K562 (cell line): ENCODE measurements at regions not wholly inside any gene's neighbourhood (a gene's known extent, or its start where the extent isn't known, plus 50 kb on each side); places are given as distances from the start of the nearest gene placed in this dataset.

Source experiments
- ATAC-seq: fragments of 200-7000 bp; cut with Tn5 transposase; 3 replicates; pipeline ENCODE4 v1.9.1; 2020; ENCODE audit warnings: moderate library complexity
- BruUV-seq: library from RNA; stranded (reverse); fragments of 400-500 nt; replicated peaks from 2 replicates; lab custom pipeline; 2021; lab: Mats Ljungman, UMichigan
- CTCF ChIA-PET: fragments of 300-600 bp; formaldehyde crosslinking; extraction: SDS; loops from one replicate; lab custom pipeline; 2021; ENCODE audit warnings: low intra/inter-chr PET ratio; lab: Yijun Ruan, JAX
- POLR2A ChIA-PET: fragments of 300-600, 350-650 bp; sonication (Branson Sonifier 250); formaldehyde crosslinking; extraction: SDS; loops from one replicate; lab custom pipeline; 2021; ENCODE audit warnings: antibody characterized with exemption, inconsistent platforms; lab: Yijun Ruan, JAX
- DNase-seq, 4 experiments: peaks; one replicate each; pipeline versions ENCODE4 v3.0.0 to v3.0.0-alpha.2; 2011 to 2018; ENCODE audit warnings: low spot score in 3 of 4, mixed read lengths in 3 of 4; ENCODE audit errors: extremely low read depth in 1 of 4
- FAIRE-seq: peaks from 2 replicates; lab custom pipeline; 2011; peaks lifted over from hg19 to GRCh38; lab: Jason Lieb, UNC
- H2AFZ ChIP-seq: 2 replicates; pipeline ENCODE4 v1.6.0; 2011; ENCODE audit warnings: low read depth, low read length, control low read depth, inconsistent platforms
- H3K27ac ChIP-seq: fragments of 200-600 bp; 3 replicates; pipeline ENCODE4 v1.8.0; 2011; ENCODE audit warnings: low read depth, mild to moderate bottlenecking, control low read depth, inconsistent platforms, low read length, moderate library complexity, mixed read lengths; ENCODE audit errors: extremely low read depth
- H3K27me3 ChIP-seq, 2 experiments: fragments of 300-600 bp in 1 of 2; 2 replicates in 1 of 2; 3 replicates in 1 of 2; pipeline versions ENCODE4 v1.6.0 to v1.8.0; 2011; ENCODE audit warnings: inconsistent platforms in 2 of 2, low read length in 2 of 2, mild to moderate bottlenecking in 1 of 2, mixed read lengths in 1 of 2, moderate library complexity in 1 of 2; ENCODE audit not compliant: control insufficient read depth in 2 of 2, insufficient read depth in 2 of 2
- H3K36me3 ChIP-seq: fragments of 300-600 bp; 3 replicates; pipeline ENCODE4 v1.8.0; 2011; ENCODE audit warnings: mild to moderate bottlenecking, low read length, inconsistent platforms; ENCODE audit not compliant: control insufficient read depth, insufficient read depth
- H3K4me1 ChIP-seq, 2 experiments: fragments of 200-600 bp in 1 of 2; replicated peaks in 1 of 2; 2 replicates in 1 of 2; 3 replicates in 1 of 2; pipeline versions ENCODE4 v1.5.1 to v1.8.0; 2011; ENCODE audit warnings: inconsistent platforms in 2 of 2, low read length in 2 of 2, mild to moderate bottlenecking in 1 of 2, mixed read lengths in 1 of 2, moderate library complexity in 1 of 2; ENCODE audit not compliant: control insufficient read depth in 2 of 2, insufficient read depth in 2 of 2
- H3K4me2 ChIP-seq: 2 replicates; pipeline ENCODE4 v1.6.1; 2011; ENCODE audit warnings: low read length, control low read depth, inconsistent platforms, mixed read lengths; ENCODE audit not compliant: insufficient read depth
- H3K4me3 ChIP-seq: fragments of 200-600 bp; sonication (generic), shearing (Covaris generic); 2 replicates; pipeline ENCODE4 v1.5.1; 2016; ENCODE audit warnings: control low read depth, inconsistent platforms
- H3K79me2 ChIP-seq: fragments of 200-600 bp; 3 replicates; pipeline ENCODE4 v1.8.0; 2011; ENCODE audit warnings: low read length, inconsistent platforms; ENCODE audit not compliant: control insufficient read depth, insufficient read depth
- H3K9ac ChIP-seq, 2 experiments: 2 replicates each; pipeline versions ENCODE4 v1.6.0 to v1.6.1; 2011; ENCODE audit warnings: low read depth in 2 of 2, low read length in 2 of 2, control low read depth in 1 of 2, inconsistent platforms in 1 of 2, mild to moderate bottlenecking in 1 of 2, mixed read lengths in 1 of 2; ENCODE audit not compliant: insufficient read depth in 1 of 2
- H3K9me1 ChIP-seq: one replicate; pipeline ENCODE4 v1.6.0; 2011; ENCODE audit warnings: inconsistent platforms, mild to moderate bottlenecking, low read length, moderate library complexity; ENCODE audit not compliant: control insufficient read depth, insufficient read depth
- H3K9me3 ChIP-seq: replicated peaks from 2 replicates; pipeline ENCODE4 v1.5.1; 2011; ENCODE audit warnings: low read depth, low read length, inconsistent platforms; ENCODE audit not compliant: control insufficient read depth, insufficient read depth
- H4K20me1 ChIP-seq: replicated peaks from 2 replicates; pipeline ENCODE4 v1.6.1; 2011; ENCODE audit warnings: low read length, inconsistent platforms, mixed read lengths; ENCODE audit not compliant: control insufficient read depth, insufficient read depth
- ARNT ChIP-seq, 2 experiments: fragments of 450-650 bp; IDR thresholded peaks; 2 replicates each; pipeline ENCODE4 v1.6.1; 2016; ENCODE audit warnings: mild to moderate bottlenecking in 1 of 2
- BRCA1 ChIP-seq, 2 experiments: fragments of 450-650 bp in 1 of 2; sonication (generic) in 1 of 2; formaldehyde crosslinking in 1 of 2; IDR thresholded peaks; 2 replicates each; pipeline versions ENCODE4 v1.5.0 to v1.6.1; 2017 to 2020; ENCODE audit warnings: mild to moderate bottlenecking in 1 of 2, missing genetic modification reagents in 1 of 2
- CBX2 ChIP-seq: fragments of 200-600 bp; sonication (generic); IDR thresholded peaks from one replicate; pipeline ENCODE4 v1.6.1; 2012; ENCODE audit warnings: mild to moderate bottlenecking, low read length, inconsistent platforms; ENCODE audit not compliant: insufficient read depth, poor library complexity, severe bottlenecking
- CCNT2 ChIP-seq: IDR thresholded peaks from 2 replicates; pipeline ENCODE4 v1.6.1; 2011; ENCODE audit warnings: borderline replicate concordance, low read depth, mild to moderate bottlenecking, moderate library complexity, mixed read lengths, low read length; ENCODE audit not compliant: insufficient read length; ENCODE audit errors: extremely low read depth
- FOXA1 ChIP-seq: fragments of 450-650 bp; IDR thresholded peaks from 2 replicates; pipeline ENCODE4 v1.6.1; 2016; ENCODE audit warnings: mild to moderate bottlenecking, borderline replicate concordance
- GMEB1 ChIP-seq: fragments of 250-450 bp; sonication (Bioruptor Pico); IDR thresholded peaks from 2 replicates; pipeline ENCODE4 v1.4.0; 2020; ENCODE audit warnings: mild to moderate bottlenecking
- HMG20A ChIP-seq: fragments of 450-650 bp; formaldehyde crosslinking; conservative IDR thresholded peaks from 2 replicates; pipeline ENCODE4 v1.4.0; 2020; ENCODE audit warnings: mild to moderate bottlenecking, mixed read lengths
- HNRNPK ChIP-seq: fragments of 200-400 bp; formaldehyde crosslinking; IDR thresholded peaks from one replicate; pipeline ENCODE4 v1.6.1; 2018; ENCODE audit warnings: mild to moderate bottlenecking, low read depth, low read length; ENCODE audit not compliant: poor library complexity, severe bottlenecking
- JUNB ChIP-seq: fragments of 450-650 bp; formaldehyde crosslinking; conservative IDR thresholded peaks from 2 replicates; pipeline ENCODE4 v1.4.0; 2020; ENCODE audit warnings: mild to moderate bottlenecking
- KDM4B ChIP-seq, 2 experiments: fragments of 450-650 bp in 1 of 2; sonication (generic) in 1 of 2; IDR thresholded peaks; 2 replicates each; pipeline ENCODE4 v1.6.1; 2016 to 2017; ENCODE audit warnings: borderline replicate concordance in 2 of 2, antibody characterized with exemption in 1 of 2, low read depth in 1 of 2, mild to moderate bottlenecking in 1 of 2
- NFIX ChIP-seq: fragments of 250-450 bp; sonication (Bioruptor Pico); IDR thresholded peaks from 2 replicates; pipeline ENCODE4 v1.4.0; 2020; ENCODE audit warnings: low read depth, mild to moderate bottlenecking, moderate library complexity
- NR3C1 ChIP-seq: sonication (generic); formaldehyde crosslinking; IDR thresholded peaks from 2 replicates; pipeline ENCODE4 v1.8.1; 2022; ENCODE audit warnings: missing genetic modification reagents
- SMAD2 ChIP-seq: fragments of 150-350 bp; IDR thresholded peaks from 2 replicates; pipeline ENCODE4 v1.6.1; 2014; ENCODE audit warnings: low read depth, mild to moderate bottlenecking, low read length
- SRSF3 ChIP-seq: fragments of 200-400 bp; formaldehyde crosslinking; IDR thresholded peaks from 2 replicates; pipeline ENCODE4 v1.6.1; 2016; ENCODE audit warnings: mild to moderate bottlenecking, low read length, moderate library complexity; ENCODE audit not compliant: insufficient read depth
- SRSF7 ChIP-seq: fragments of 200-400 bp; formaldehyde crosslinking; optimal IDR thresholded peaks from 2 replicates; pipeline ENCODE3; 2017; ENCODE audit warnings: mild to moderate bottlenecking, low read depth, low read length
- ZC3H8 ChIP-seq: fragments of 450-650 bp; IDR thresholded peaks from 2 replicates; pipeline ENCODE4 v1.6.1; 2017
- ZNF316 ChIP-seq: fragments of 450-650 bp; IDR thresholded peaks from 2 replicates; pipeline ENCODE4 v1.6.1; 2016
- ZNF444 ChIP-seq: fragments of 250-450 bp; sonication (Bioruptor Pico); IDR thresholded peaks from 2 replicates; pipeline ENCODE4 v1.4.0; 2020; ENCODE audit warnings: mild to moderate bottlenecking, moderate library complexity
- ZNF583 ChIP-seq: fragments of 250-450 bp; sonication (Bioruptor Pico); IDR thresholded peaks from 2 replicates; pipeline ENCODE4 v1.4.0; 2020
- ZNF695 ChIP-seq: fragments of 450-650 bp; formaldehyde crosslinking; IDR thresholded peaks from 2 replicates; pipeline ENCODE4 v1.4.0; 2020; ENCODE audit warnings: mild to moderate bottlenecking, moderate library complexity
- WGBS: fragments of 100-300 bp; shearing (Covaris generic); methylation state at CpG from one replicate; pipeline ENCODE4 v1.1.6; 2016; ENCODE audit warnings: low coverage, mixed read lengths; ENCODE audit not compliant: insufficient coverage; ENCODE audit errors: missing lambda C conversion rate; 5-methylcytosine and 5-hydroxymethylcytosine counted together
- in situ Hi-C: fragments of 300-500 bp; cut with MboI; formaldehyde crosslinking; loops from 4 replicates; pipeline ENCODE4 v1.15.0; 2018; ENCODE audit warnings: inconsistent platforms, mixed read lengths
- intact Hi-C: fragments of 100-400 bp; cut with micrococcal nuclease; formaldehyde crosslinking; loops from 2 replicates; pipeline ENCODE4 v1.14.2; 2022

- CTCF ChIA-PET = no interaction called here
- no TSS peak for BruUV-seq
- H3K4me1 ChIP-seq = no peaks in the 10 kb centered on the region
- 0% methylated on average over 7 of the region's 9 CpGs for WGBS
- H3K9me1 ChIP-seq = no peaks in the 10 kb centered on the region
- H2AFZ ChIP-seq = no peak overlapping the region
- H3K4me2 ChIP-seq = no peak overlapping the region
- TF ChIP-seq ARNT (IDR thresholded peaks at IDR 0.05) = no peak
- no peak for TF ChIP-seq SMAD2
- no peak for TF ChIP-seq ZC3H8
- TF ChIP-seq SRSF3 = no peak
- TF ChIP-seq GMEB1 (CRISPR knock-in tag) = no peak
- no peak for TF ChIP-seq NFIX (CRISPR knock-in tag)
- no peak for TF ChIP-seq JUNB (CRISPR knock-in tag)
- no peak for TF ChIP-seq CBX2
- TF ChIP-seq ZNF695 (CRISPR knock-in tag) = no peak
- no peak for TF ChIP-seq ZNF316
- no peak for TF ChIP-seq BRCA1 (IDR thresholded peaks at IDR 0.05)
- no peak for TF ChIP-seq BRCA1 (CRISPR knock-in tag; IDR thresholded peaks at IDR 0.05)
- no peak for TF ChIP-seq ZNF444 (CRISPR knock-in tag)
- no peak for TF ChIP-seq HMG20A
- TF ChIP-seq FOXA1 = no peak
- TF ChIP-seq CCNT2 = no peak
- TF ChIP-seq ZNF583 (CRISPR knock-in tag) = no peak
- TF ChIP-seq SRSF7 = no peak
- TF ChIP-seq NR3C1 (CRISPR knock-in tag) = no peak
- TF ChIP-seq HNRNPK = no peak
- TF ChIP-seq KDM4B (IDR thresholded peaks at IDR 0.05; ENCODE audit: borderline replicate concordance in 2 of 2, low read depth in 1 of 2) = no peak
- no peaks in the 10 kb centered on the region for H4K20me1 ChIP-seq
- H3K9ac ChIP-seq = no peak overlapping the region
- no peak overlapping the region for H3K4me3 ChIP-seq
- POLR2A ChIA-PET = no interaction called here
- no peak for FAIRE-seq
- DNase-seq = no peak
- H3K9me3 ChIP-seq = no peaks in the 10 kb centered on the region
- in situ Hi-C loops = no loop called here
- H3K27me3 ChIP-seq = no peaks in the 10 kb centered on the region; a peak in 1 of 5 replicates
- no peaks in the 10 kb centered on the region for H3K79me2 ChIP-seq
- intact Hi-C loops = loop anchor here (10.0 kb wide), 1 partner anchor 94 kb away; no protein-coding TSS in a partner anchor
- no peak for ATAC-seq
- no peaks in the 10 kb centered on the region for H3K36me3 ChIP-seq
- H3K27ac ChIP-seq = no peak overlapping the region
Measured at GRCh38 chr20:19901226-19901625, 115.9 kb upstream of the NAA20 start.
